HG02588 (cell line): ENCODE measurements at regions not wholly inside any gene's neighbourhood (a gene's known extent, or its start where the extent isn't known, plus 50 kb on each side); places are given as distances from the start of the nearest gene placed in this dataset.
"Not testable (repeated sequence)": the region's sequence is repeated elsewhere in the genome, so short reads cannot be mapped to it uniquely, and the experiment has no call there.

Source experiments
- ATAC-seq: cut with Tn5 transposase; IDR thresholded peaks from one replicate; pipeline ENCODE4 v1.9.1; 2021; ENCODE audit warnings: mild to moderate bottlenecking, moderate library complexity; ENCODE audit not compliant: unreplicated experiment

GRCh38 chr11:110347660-110348059, 51.2 kb upstream of the RDX start:
- ATAC-seq, result no peak

- peak; percentile 84 for ATAC-seq
Observed at GRCh38 chr11:110349138-110349996, 53.0 kb upstream of the RDX start.

GRCh38 chr11:110349997-110350383, 53.6 kb upstream of the RDX start:
- ATAC-seq, result not testable (repeated sequence)

GRCh38 chr11:110355011-110355744, 58.8 kb upstream of the RDX start:
- no peak for ATAC-seq

- ATAC-seq, result no peak
Observed at GRCh38 chr11:110356762-110357671, 60.6 kb upstream of the RDX start.

GRCh38 chr11:110358336-110358735, 61.9 kb upstream of the RDX start:
- no peak for ATAC-seq

- not testable (repeated sequence) for ATAC-seq
Observed at GRCh38 chr11:110360781-110361408, 64.5 kb upstream of the RDX start.

GRCh38 chr11:110362971-110363509, 66.6 kb upstream of the RDX start:
- no peak for ATAC-seq

GRCh38 chr11:110366291-110366690, 63.5 kb upstream of the FDX1 start:
- no peak for ATAC-seq

GRCh38 chr11:110367571-110367970, 62.2 kb upstream of the FDX1 start:
- ATAC-seq, result no peak

- ATAC-seq, result no peak
Observed at GRCh38 chr11:110371084-110371483, 58.7 kb upstream of the FDX1 start.

GRCh38 chr11:110373051-110373702, 56.6 kb upstream of the FDX1 start:
- ATAC-seq, result peak; percentile 92

GRCh38 chr11:110374921-110375320, 54.8 kb upstream of the FDX1 start:
- no peak for ATAC-seq

- ATAC-seq, result no peak
Observed at GRCh38 chr11:110375351-110375750, 54.4 kb upstream of the FDX1 start.

GRCh38 chr11:110376021-110376420, 53.7 kb upstream of the FDX1 start:
- no peak for ATAC-seq

GRCh38 chr11:110376711-110377324, 52.9 kb upstream of the FDX1 start:
- ATAC-seq, result no peak

- ATAC-seq, result no peak
Observed at GRCh38 chr11:110377434-110377833, 52.3 kb upstream of the FDX1 start.

- ATAC-seq, result no peak
Observed at GRCh38 chr11:110379261-110379660, 50.5 kb upstream of the FDX1 start.

GRCh38 chr11:110379936-110380335, 49.8 kb upstream of the FDX1 start:
- ATAC-seq, result no peak
